HG03460 (cell line): ENCODE measurements at regions not wholly inside any gene's neighbourhood (a gene's known extent, or its start where the extent isn't known, plus 50 kb on each side); places are given as distances from the start of the nearest gene placed in this dataset.
"Not testable (repeated sequence)": the region's sequence is repeated elsewhere in the genome, so short reads cannot be mapped to it uniquely, and the experiment has no call there.

Experiments
- ATAC-seq: cut with Tn5 transposase; IDR thresholded peaks from one replicate; pipeline ENCODE4 v1.9.1; 2021; ENCODE audit not compliant: unreplicated experiment

DNA sequence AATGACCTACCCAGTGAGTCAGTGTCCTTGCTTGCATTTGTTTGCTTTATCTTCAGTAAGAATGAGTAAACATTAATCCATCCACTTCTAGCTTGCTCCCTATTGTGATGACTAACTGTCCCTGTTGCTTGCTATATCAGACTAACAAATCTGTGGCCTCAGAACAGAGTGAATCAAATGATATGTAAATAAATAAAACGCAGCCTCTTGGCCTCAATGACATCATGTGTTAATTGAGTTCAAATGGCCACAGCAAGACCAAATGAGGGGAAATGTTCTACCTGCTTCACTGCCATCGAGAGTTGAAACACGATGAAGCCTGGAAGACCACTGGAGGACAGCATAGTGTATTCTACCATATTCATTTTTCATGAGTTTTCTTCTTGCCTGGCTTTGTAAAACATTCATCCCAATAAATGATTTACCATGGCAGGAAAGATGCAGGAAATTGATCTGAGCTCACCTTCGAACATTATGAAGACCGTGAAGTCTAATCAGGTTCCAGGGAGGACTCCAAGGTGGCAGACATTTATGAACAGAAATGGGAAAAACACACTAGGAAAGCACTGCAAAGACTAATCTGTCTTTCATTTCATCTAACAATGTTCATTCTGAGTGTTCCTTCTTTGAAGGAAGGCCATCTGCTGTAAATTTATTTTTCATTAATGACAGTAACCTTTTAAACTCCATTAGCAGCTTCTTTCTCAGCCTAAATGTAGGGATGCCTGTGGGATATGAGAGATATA, 1144.5 kb downstream of the TUSC7 start:
- no peak for ATAC-seq

DNA sequence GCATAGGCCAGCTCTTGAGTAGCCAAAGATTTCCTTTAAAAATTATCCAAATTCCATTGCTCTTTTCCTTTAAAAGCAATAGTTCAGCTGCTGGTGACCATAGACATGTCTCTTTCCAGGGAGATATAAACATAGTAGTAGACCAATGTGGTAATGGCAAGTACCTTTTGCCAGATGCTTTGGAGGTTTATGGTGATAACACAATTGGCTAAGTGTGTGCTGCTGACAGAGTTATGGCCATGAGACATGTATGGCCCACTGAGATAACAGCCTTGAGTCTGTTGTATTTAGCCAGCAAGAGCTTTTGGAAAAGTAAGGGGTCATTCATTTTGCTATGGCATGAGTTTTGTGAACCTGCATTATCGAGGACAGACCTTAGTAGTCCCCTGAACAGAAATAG, 1146.8 kb downstream of the TUSC7 start:
- no peak for ATAC-seq

DNA sequence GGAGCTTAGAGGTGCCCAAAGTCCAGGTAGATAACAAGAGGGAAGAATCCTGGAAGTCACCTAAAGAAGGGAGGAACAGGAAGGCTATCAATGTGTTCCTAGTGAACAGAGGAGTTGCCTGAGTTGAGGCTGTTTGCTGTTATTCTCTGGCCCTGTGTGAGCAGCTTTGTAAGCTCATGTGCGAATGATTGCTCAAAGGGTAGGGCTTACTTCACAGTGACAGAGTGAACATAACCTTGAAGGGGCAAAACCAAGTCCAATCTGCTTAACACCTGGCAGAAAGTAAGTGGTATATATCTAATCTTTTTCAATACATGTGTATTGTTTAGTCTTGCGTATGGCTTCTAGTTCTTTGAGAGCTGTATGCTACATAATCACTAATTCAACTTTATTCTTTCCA, 1153.6 kb downstream of the TUSC7 start:
- no peak for ATAC-seq

DNA sequence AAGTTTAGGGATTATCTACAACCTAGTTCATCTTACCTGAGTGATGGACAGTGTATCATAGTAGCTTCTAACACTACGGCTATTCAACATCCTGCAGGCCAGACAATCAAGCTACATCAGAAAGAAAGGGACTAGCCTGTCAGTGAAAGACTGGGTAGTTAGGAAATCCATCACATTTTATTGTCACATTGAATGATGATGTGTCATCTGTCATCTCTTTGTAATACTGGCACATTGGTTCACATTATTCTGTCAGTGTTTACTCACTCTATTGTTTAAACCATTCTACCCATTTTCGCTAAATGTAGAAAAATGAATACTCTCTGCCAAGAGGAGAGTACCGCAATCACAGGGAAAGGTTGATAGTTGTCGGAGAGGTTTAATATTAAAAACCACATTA, 1155.8 kb downstream of the TUSC7 start:
- ATAC-seq: no peak

DNA sequence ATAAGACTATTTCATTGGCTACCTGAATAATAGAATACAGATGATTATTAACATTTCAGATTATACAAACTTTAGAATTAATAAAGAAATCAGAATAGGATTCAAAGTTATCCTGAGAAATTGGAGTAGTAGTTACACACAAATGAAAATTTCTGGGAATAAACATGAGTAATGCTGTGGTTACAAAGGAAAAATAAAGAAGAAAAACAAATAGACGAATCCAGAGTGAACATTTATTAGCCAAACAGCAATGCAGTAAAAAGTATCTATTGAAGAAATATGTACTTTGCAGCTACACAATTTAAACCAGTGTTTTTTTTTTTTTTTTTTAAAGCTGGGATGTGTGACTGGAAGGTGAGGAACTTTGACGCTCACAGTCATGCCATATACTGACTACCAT, 1159.2 kb downstream of the TUSC7 start:
- no peak for ATAC-seq

DNA sequence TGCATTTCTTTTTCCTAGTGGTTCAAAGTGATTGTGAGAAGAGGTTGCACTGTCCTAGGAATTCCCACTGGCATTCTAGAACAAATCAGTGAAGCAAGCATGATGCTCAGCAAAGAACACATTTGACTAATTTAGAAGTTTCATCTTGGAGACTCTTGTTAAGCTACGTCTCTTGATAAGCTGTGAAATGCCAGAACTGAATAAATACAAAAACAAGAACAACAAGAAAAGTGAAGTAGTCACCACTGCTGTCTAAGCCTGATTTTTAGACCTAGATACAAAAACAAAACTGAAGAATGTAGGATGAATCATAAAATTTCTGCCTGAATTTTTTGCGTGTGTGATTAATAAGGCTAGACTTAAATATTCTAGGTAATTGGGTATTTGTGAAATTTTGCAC, 1162.4 kb downstream of the TUSC7 start:
- ATAC-seq: no peak

DNA sequence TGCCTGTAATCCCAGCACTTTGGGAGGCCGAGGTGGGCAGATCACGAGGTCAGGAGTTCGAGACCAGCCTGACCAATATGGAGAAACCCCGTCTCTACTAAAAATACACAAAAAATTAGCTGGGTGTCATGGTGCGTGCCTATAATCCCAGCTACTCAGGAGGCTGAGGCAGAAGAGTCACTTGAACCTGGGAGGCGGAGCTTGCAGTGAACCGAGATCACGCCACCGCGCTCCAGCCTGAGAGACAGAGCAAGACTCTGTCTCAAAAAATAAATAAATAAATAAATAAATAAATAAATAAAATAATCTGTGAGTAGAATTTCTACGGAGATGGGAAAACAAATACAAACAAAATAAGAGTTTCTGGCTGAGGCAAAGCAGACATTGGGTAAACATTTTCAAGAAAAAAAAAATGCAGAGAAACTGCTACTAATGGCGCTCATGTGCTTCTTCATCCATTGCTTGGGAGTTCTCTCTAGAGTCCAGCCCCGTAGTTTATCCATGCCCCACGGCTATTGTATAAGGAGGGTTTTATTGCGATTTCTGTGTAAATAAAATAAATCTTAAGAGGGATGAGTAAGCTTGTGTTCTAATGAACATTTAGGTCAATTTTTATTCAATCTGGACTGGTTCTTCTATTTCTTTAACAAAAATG, 1161.9 kb downstream of the IGSF11 start:
- not testable (repeated sequence) for ATAC-seq

DNA sequence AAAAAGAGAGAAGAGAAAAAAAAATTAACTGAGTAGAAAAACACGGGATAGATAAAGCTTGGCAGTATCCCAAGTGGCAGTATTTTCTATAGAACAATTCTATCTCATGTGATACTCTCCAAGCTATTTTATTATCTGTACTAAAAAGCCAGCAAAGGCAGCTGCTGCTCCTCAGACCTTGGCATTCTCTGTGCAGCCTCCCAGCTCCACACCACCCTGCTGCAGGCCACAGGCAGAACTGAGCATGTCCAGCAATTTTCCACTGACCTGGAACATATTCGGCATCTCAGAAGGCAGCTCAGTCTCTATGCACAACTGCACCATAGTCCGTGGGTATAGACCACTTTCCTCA, 1161.4 kb downstream of the IGSF11 start:
- no peak for ATAC-seq

DNA sequence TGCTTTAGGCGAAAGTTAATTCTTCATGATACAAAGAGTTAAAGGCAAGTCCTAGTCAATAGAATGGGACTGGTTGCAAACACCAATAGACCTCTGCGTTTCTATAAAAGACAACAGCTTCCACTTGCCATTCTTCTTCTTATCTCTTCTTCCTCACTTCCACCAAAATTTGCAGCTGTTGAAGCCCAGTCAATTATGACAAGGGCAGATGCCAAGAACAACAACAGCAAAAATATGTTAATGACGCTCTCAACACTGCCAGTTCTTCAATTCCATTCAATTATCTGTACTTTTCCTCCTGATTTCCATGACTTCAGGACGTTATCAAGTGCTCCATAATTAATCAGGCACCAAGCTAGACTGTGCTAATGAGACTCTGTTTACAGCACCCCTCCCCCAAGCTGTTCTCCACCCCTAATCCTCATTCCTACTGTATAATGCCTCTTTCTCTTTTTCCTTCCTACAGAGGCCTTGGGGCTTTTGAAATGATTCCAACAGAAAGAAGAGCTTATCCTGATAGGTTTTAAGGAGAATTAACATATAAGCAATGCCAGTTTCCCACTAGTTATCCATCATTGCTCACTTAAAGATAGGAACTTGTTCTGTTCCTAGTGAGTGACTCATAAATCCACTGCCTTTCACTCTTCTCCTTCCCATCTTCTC, 1160.5 kb downstream of the IGSF11 start:
- ATAC-seq: no peak

DNA sequence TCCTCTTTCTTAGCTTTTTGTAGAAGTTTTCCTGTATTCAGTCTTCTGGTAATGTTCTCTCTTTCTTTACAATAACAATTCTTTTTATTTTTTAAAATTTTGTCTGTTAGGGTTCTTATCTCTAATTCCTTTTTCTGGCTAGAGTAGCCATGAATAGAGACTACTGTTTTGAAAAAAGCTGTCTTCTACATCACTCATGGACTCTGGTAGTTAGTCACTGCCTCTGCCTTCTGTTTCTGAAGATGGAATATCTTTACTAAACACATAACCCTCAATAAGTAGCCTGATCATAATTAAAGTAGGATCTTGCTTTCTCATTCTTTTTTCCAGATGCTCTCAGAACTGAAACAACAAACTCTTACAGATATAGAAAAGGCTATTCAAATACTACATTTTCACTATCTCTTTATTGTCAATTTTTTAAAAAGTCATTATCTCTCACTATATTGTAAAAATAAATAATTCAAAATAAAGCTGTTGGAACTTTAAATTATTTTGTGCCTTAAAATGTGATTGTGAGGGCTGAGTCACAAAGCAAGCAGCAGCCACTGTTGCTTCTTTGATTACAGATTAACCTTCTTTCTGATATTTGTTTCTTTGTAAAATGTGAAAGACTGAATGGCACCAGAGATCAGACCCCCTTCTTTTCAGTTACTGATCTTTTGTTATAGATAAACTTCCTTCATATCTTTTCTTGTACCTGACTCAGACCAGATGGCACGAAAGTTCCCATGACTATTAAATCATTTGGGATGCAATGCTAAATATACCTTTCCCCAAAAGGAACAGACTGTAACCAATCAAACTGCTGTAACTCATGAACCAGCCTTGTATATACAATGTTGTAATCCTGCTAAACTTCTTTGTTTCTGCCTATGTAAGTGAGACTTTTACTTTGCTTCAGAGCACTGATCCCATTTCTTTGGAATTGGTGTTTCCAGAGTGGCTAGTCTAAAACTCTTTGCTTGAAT, 1159.5 kb downstream of the IGSF11 start:
- ATAC-seq: no peak

DNA sequence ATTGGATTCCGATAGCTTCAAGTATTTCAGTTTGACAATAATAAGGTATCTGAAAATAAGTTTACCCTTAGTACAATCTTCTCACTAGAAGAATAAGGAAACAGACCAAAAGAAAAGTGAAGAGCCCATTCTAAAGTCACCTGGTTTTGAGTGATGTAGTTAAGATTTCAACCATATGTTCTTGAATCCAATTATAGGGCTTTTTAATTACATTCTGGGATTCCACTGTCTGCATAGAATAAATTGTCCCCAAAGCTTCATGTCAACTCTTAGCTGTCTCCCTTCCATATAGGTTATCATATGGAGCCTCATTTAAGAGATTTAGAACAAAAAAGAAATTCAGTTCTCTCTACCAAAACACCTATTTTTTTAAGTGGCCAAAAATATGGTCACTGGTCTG, 1158.8 kb downstream of the IGSF11 start:
- ATAC-seq: no peak

DNA sequence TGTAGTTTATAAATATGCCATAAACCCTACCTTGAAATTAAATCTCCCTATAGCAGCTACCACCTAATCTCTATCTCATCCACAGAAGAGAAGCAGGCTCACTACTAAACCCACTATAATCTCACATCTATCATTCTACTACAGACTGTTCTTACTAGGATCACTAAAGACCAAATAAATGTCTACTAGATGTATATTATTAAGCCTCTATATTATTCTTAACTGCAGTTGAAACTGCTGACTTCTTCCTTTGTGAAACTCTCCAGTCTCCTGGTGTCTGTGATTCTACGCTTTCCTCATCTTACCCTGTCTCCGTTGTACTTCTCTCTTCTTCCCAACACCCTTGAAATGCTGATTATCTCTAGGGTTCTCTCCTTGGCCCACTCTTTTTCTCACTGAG, 1154.0 kb downstream of the IGSF11 start:
- no peak for ATAC-seq

DNA sequence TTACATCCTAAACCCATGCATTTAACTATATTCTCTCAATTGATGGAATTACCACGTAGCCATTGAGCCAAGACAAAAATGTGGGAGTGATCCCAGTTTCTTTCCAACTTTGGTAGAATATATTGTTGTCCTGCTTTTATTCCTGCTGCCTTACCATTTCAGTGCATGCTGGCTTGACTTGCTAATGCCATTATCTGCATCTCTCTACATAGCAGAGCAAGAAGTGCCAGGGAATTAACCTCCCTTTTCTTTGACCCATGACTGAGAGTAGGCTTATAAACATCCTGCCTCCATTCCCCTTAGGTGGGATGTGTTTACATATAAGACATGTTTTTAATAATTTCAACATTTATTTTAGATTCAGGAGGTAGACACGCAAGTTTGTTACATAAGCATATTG, 1153.4 kb downstream of the IGSF11 start:
- ATAC-seq: no peak

DNA sequence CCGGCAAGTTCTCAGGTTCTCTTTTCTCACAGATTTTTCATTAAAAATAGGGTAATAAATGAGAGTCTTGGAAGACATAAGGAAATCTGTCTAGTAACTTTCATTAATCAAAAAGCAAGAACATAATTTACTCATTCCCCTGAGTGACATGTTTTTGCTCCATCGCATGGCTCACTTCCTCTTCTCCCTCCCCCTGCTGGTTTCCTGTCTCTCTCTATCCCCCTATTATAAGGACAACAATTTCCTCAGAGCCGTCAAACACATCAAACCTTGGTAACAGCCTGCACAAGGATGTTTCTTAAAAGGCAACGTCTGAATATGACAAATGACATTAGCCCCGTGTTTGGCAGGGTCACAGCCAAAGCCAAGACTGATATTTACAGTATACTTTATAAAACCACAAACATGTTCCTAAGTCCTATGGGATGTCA, 1149.6 kb downstream of the IGSF11 start:
- ATAC-seq: no peak

DNA sequence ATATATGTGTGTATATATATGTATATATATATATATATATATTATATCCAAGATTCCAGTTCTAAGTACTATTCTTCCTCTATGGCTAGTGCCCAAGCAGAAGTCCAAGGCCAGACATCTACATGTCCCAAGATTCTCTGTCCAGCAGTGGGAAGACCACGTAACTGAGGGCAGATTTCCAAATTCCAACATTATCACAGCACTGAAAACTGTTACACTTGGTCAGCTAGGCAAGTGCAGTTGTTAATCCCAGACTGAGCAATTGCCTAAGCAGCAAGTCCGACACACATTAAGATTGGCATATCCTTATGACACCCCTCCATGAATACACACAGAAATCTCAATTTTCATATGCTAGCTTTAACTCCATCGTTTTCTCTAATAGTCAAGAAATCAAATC, 1148.5 kb downstream of the IGSF11 start:
- ATAC-seq: no peak

DNA sequence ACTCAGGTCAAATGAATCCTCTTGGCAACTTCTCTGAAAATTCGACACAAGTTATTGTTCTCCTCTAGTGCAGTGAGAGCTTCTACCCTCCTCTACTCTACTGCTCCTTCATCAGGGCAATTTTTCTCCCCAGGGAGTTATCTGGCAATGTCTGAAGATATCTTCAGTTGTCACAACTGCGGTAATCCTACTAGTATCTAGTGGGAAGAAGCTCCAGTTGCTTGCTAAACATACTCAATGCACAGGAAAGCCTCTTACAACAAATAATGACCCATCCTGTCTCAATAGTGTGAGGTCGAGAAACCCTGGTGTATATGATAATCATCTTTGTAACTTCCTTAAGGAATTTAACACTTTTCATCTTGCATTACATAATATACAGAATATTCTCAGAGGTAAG, 1147.6 kb downstream of the IGSF11 start:
- ATAC-seq: no peak

DNA sequence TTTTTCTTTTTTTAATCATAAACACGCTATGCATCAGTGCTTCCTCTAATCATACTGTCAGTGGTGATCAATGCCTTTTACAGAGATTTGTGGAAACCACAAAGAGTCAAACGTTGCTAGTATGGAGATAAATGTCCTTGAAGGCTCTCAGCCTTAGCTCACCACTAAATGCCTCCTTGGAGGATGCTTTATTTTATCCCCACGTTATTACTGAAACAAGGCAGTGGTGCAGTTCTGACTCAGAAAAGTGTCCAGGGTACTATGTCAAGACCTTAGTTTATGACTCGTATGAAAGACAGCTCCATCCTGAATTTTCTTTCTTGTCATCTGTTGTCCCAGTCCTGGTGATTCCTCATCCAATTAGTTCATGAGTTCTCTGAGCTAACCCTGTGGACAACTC, 1146.7 kb downstream of the IGSF11 start:
- no peak for ATAC-seq

DNA sequence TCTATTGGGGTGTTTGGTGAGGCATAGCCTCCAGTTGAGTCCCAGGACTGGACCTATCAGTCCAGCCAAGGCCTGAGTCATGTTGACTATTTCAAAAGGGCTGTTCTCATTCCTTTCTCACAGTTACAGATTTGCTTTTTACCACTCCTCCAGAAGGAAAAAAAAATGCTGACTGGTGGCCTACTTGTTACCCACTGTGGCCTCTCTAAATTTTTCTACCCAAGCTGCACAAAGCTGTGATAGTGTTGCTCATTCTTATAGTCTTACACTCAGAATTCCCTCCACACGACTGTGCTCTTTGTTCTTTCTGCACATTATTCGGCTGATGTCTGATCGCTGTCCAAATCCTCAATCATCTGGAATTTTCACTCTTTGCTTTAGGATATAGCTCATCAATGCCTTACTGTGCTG, 1142.2 kb downstream of the IGSF11 start:
- no peak for ATAC-seq

DNA sequence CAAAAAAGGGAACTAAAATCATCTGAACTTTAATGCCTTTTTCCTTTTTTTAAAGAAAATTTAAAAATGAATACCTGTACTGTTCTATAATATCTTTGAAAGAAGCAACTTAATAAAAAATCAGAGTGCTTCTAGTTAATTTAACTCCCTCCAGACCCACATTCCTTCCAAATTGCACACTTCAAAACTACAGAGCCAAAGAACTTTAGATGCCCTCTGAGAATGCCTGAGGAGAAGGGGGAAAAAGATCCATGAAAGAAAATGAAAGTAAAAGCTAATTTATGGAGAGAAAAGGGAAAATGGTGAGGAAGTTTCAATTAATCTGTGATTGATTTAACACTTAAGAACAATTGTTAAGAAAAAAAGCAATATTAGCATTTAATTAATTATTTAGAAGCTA, 1141.6 kb downstream of the IGSF11 start:
- no peak for ATAC-seq

DNA sequence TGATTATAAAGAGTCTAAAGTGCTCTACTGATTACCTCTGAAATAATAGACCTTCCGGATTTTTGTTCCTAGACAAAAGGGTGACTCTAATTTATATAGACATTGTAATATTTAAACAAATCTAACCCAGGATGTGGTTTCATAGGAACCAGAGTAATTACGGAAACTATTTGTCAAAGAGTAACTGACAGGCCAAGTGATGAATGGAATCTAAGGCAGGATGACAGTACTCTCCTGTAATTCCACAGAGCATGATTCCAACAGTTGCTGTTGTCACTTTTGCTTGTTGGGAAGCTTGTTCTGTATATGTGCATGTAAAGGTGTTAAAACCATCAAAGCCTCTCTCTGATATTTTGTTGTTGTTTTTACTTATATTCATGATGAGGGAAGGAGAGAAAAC, 1141.0 kb downstream of the IGSF11 start:
- ATAC-seq: no peak
